ENCODE measurements at regions not wholly inside any gene's neighbourhood (a gene's known extent, or its start where the extent isn't known, plus 50 kb on each side); places are given as distances from the start of the nearest gene placed in this dataset.

DNA sequence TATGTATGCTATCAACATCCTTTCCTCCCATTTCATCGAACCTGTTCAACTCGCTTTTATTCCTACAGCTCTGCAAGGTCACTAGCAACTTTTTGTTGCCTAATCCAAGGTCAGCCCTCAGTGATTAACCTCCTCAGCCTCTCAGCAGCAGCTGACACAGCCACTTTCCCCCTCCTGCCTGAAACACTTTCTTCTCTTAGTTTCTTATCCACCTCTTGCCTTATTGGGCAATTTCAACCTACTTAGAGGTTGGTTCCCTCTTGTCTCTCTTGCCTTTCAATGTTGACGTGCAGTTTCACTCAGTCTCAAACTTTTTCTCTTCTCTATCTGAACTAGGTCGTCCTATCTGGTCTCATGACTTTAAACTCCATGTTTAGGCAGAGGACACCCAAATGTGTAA, 156.3 kb downstream of the C1orf94 start:
- Histone ChIP-seq H3K9ac (ENCODE audit: low read length) (no peak overlapping the region), H3K27ac (ENCODE audit: low read depth, low read length) (no peak overlapping the region), H4K20me1 (ENCODE audit: insufficient read depth) (no peaks in the 10 kb centered on the region), H3K4me3 (replicated peaks in 1 of 2; ENCODE audit: low read depth in 1 of 2, low read length in 2 of 2) (no peak overlapping the region), H3K4me1 (ENCODE audit: control insufficient read depth in 1 of 2, insufficient read depth in 2 of 2, low read length in 2 of 2) (no peaks in the 10 kb centered on the region), H3K79me2 (ENCODE audit: insufficient read depth, low read length) (no peaks in the 10 kb centered on the region), H3K36me3 (ENCODE audit: control insufficient read depth in 1 of 2, insufficient read depth in 2 of 2, low read length in 2 of 2) (no peaks in the 10 kb centered on the region), H3K9me2 (ENCODE audit: insufficient read depth) (no peaks in the 10 kb centered on the region), H2AFZ (ENCODE audit: low read depth, low read length, poor library complexity, severe bottlenecking) (no peak overlapping the region), H3K27me3 (ENCODE audit: insufficient read depth, low read length) (0 out of 2 replicates have a peak, but pooled peaks cover 14% of the 10 kb centered on the region), H3K9me3 (ENCODE audit: control insufficient read depth in 1 of 2, insufficient read depth in 1 of 2, low read depth in 1 of 2, low read length in 2 of 2) (no peaks in the 10 kb centered on the region), H3K4me2 (ENCODE audit: low read length) (no peak overlapping the region)
- ChIA-PET CTCF (no interaction called here), RAD21 (ENCODE audit: low non-redundant PET in 1 of 2, low total read pairs in 2 of 2, uncharacterized antibody in 2 of 2, unreplicated experiment in 2 of 2) (no interaction called here), POLR2A (no interaction called here)
- TF ChIP-seq ELF1 (IDR thresholded peaks at IDR 0.05; ENCODE audit: borderline replicate concordance, low read depth) (no peak), RAD21 (IDR thresholded peaks at IDR 0.05; ENCODE audit: low read depth) (no peak)
- intact Hi-C loops (cut with micrococcal nuclease), result no loop called here
- ATAC-seq (no peak), DNase-seq (ENCODE audit: low read depth, low spot score) (no peak)
- no TSS peak for BruUV-seq (replicated peaks)

GRCh38 chr1:34338871-34339270, 162.2 kb downstream of the C1orf94 start:
- Histone ChIP-seq H3K9me3 (ENCODE audit: control insufficient read depth in 1 of 2, insufficient read depth in 1 of 2, low read depth in 1 of 2, low read length in 2 of 2) (no peaks in the 10 kb centered on the region), H3K4me2 (ENCODE audit: low read length) (no peak overlapping the region), H3K27me3 (ENCODE audit: insufficient read depth, low read length) (peaks cover 23% of the 10 kb centered on the region; the same call in 1 of the 2 replicates), H3K4me1 (ENCODE audit: control insufficient read depth in 1 of 2, insufficient read depth in 2 of 2, low read length in 2 of 2) (no peaks in the 10 kb centered on the region), H2AFZ (ENCODE audit: low read depth, low read length, poor library complexity, severe bottlenecking) (no peak overlapping the region), H3K9me2 (ENCODE audit: insufficient read depth) (no peaks in the 10 kb centered on the region), H3K4me3 (replicated peaks in 1 of 2; ENCODE audit: low read depth in 1 of 2, low read length in 2 of 2) (no peak overlapping the region), H3K9ac (ENCODE audit: low read length) (no peak overlapping the region), H3K79me2 (ENCODE audit: insufficient read depth, low read length) (no peaks in the 10 kb centered on the region), H3K36me3 (ENCODE audit: control insufficient read depth in 1 of 2, insufficient read depth in 2 of 2, low read length in 2 of 2) (no peaks in the 10 kb centered on the region), H3K27ac (ENCODE audit: low read depth, low read length) (no peak overlapping the region), H4K20me1 (ENCODE audit: insufficient read depth) (no peaks in the 10 kb centered on the region)
- BruUV-seq (replicated peaks), result no TSS peak
- ATAC-seq (no peak), DNase-seq (ENCODE audit: low read depth, low spot score) (no peak)
- ChIA-PET POLR2A (no interaction called here), CTCF (no interaction called here), RAD21 (ENCODE audit: low non-redundant PET in 1 of 2, low total read pairs in 2 of 2, uncharacterized antibody in 2 of 2, unreplicated experiment in 2 of 2) (no interaction called here)
- no peak for TF ChIP-seq YY1 (IDR thresholded peaks at IDR 0.05; ENCODE audit: extremely low read depth, insufficient replicate concordance, low read depth, low read length)
- no peak for TF ChIP-seq JUND (IDR thresholded peaks at IDR 0.05)
- TF ChIP-seq TCF7L2 (IDR thresholded peaks at IDR 0.05; ENCODE audit: borderline replicate concordance, extremely low read depth, insufficient read depth, insufficient read length), result no peak
- no peak for TF ChIP-seq POLR2AphosphoS5 (IDR thresholded peaks at IDR 0.05; ENCODE audit: low read depth, low read length)
- no peak for TF ChIP-seq EZH2 (IDR thresholded peaks at IDR 0.05)
- TF ChIP-seq ZNF274 (IDR thresholded peaks at IDR 0.05; ENCODE audit: low read depth, low read length), result no peak
- TF ChIP-seq FOSL1 (IDR thresholded peaks at IDR 0.05; ENCODE audit: low read depth), result no peak
- no peak for TF ChIP-seq EZH2phosphoT487 (IDR thresholded peaks at IDR 0.05; ENCODE audit: borderline replicate concordance)
- no peak for TF ChIP-seq POLR2A (IDR thresholded peaks at IDR 0.05; ENCODE audit: borderline replicate concordance, extremely low read depth, insufficient read depth, insufficient read length)
- no peak for TF ChIP-seq CEBPB (IDR thresholded peaks at IDR 0.05; ENCODE audit: low read depth)
- no peak for TF ChIP-seq ELF1 (IDR thresholded peaks at IDR 0.05; ENCODE audit: borderline replicate concordance, low read depth)
- no peak for TF ChIP-seq RAD21 (IDR thresholded peaks at IDR 0.05; ENCODE audit: low read depth)
- intact Hi-C loops (cut with micrococcal nuclease), result no loop called here

Data from HCT116 (cell line).